Stimulated activated CD8-positive, alpha-beta memory T cell treated with anti-CD3 and anti-CD28 coated beads, Interleukin-4, amount 100 ng/mL, for 1 hour (primary cell): ENCODE measurements at regions not wholly inside any gene's neighbourhood (a gene's known extent, or its start where the extent isn't known, plus 50 kb on each side); places are given as distances from the start of the nearest gene placed in this dataset.
"Not testable (repeated sequence)": the region's sequence is repeated elsewhere in the genome, so short reads cannot be mapped to it uniquely, and the experiment has no call there.

Experiments
- DNase-seq, 2 donors: peaks; one replicate each; pipeline ENCODE4 v3.0.0-alpha.2; 2020; ENCODE audit warnings: low read depth in 2 of 2, low spot score in 1 of 2

GRCh38 chr5:158036983-158037595 is 178.1 kb upstream of the CLINT1 start:
- DNase-seq, result not testable (repeated sequence)

GRCh38 chr5:158034586-158034985 is 175.6 kb upstream of the CLINT1 start:
- not testable (repeated sequence) for DNase-seq

DNA sequence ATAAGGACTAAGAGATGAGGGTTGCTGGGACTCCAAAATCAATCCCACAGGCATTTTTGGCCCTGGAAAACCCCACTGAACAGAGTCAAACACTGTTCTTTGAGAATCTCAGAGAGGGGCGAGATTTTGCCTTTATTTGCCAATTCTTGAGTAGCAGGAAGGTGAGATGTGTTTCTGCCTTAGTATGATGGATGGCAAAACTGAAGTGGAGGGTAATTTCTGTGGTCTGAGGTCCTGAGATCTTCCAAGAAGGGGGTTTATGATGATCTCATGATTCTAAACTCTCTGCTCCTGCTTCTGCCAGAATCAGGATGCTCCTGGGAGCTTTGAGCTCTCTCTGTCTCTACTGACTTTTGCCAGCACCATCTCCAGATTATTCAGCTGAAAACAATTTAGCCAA is 174.8 kb upstream of the CLINT1 start:
- DNase-seq, result no peak

- no peak for DNase-seq
These were observed 174.1 kb upstream of the CLINT1 start for GRCh38 chr5:158033076-158033475.

- DNase-seq, result no peak
These were observed 173.3 kb upstream of the CLINT1 start for GRCh38 chr5:158032246-158032645.

DNA sequence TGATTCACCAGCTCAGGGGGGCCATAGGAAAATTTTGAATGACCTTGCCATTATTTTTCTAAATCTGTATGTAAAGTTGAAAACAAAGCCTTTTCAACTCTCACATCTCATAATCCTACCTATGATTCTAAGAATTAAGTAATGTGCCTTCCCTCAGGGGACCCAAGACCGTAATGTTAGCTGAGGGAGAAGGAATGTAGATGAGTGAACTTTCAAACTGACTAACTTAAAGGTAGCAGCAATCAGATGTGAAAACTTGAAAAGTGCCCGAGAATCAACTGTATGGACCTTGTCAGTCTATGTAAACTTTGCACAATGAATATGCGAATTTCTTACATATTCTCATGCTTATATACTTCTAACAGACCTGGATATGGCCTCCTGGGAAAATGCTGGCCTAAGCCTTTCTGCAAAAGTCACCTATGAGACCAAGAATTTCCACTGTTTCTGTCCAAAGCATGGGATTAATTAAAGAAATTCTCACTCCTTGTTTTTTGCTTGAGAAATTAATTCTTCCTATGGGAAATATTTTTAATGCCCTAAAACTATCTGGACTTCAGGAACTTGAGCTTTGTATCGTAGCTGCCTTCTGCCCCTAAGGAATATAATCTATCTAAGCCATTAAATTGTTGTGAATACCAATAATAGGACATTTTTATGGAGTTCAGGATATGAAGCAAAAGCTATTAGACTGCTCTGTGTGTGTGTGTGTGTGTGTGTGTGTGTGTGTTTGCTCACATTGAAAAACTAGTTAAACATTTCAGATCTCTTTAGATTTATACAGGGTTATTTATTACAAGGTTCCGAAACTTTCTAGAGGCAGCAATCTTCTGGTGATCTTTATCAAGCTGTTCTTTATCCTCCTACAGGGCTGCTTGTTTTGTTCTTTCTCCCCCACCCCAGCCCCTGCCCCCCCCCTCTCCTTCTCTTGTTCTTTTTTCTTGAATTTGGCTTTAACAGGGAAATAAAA is 169.1 kb upstream of the CLINT1 start:
- DNase-seq, result no peak

GRCh38 chr5:158026304-158027031 is 167.5 kb upstream of the CLINT1 start:
- DNase-seq, result no peak

DNA sequence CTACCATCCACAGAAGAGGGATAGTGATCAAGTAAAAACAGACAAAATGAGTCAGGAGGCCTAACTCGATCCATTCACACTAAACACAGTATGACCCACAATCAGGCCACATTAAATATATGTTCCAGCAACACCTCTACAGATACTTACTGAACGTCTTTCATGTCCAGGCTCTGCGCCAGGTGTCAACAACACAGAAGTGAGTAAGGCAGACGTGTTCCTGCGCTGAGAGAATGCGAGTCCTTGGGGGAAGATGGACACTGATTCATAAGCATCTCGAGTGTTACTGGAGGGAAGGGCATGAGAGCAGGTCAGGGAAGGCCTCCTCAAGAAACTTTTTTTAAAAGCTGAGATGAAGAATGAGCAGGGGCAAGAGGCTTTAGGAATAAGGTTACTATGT is 164.3 kb upstream of the CLINT1 start:
- DNase-seq, result no peak

DNA sequence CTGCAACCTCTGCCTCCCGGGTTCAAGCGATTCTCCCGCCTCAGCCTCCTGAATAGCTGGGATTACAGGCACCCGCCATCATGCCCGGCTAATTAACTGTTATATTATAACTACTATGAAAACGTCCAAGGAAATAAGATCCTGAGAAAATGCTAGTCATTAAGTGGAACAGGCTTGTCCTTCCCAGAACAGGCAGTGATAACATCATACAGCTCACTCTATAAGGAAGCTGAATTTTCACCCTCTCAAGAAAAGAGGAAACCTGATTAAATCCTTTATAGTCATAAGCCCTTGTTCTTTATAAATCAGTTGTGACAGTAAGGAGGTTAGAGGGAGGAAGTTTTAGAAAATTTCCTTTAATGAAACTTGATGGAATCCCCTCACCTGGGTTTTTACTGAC is 163.9 kb upstream of the CLINT1 start:
- DNase-seq, result no peak

- no peak for DNase-seq
These were observed 163.4 kb upstream of the CLINT1 start for GRCh38 chr5:158022393-158022792.

GRCh38 chr5:158020555-158021418 is 161.8 kb upstream of the CLINT1 start:
- DNase-seq, result no peak

DNA sequence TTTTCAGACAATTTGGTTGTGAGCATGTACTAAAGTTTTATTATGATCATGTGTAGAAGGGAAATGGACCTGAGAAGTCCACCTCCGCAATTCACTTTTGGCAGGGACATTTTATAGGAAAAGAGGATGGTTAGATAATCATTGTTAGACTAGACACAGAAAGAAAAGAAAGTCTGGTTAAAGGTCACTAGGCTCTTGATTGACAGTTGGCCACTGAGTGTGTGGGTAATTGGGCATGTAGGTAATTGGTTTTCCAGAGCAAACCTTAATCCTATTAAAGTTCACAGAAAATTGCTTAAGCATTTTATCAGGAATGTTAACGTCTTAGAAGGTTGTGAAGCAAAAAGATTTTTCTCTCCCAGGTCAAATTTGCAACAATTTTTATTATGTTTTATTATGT is 158.5 kb upstream of the CLINT1 start:
- no peak for DNase-seq

GRCh38 chr5:158014372-158014771 is 155.4 kb upstream of the CLINT1 start:
- no peak for DNase-seq

DNA sequence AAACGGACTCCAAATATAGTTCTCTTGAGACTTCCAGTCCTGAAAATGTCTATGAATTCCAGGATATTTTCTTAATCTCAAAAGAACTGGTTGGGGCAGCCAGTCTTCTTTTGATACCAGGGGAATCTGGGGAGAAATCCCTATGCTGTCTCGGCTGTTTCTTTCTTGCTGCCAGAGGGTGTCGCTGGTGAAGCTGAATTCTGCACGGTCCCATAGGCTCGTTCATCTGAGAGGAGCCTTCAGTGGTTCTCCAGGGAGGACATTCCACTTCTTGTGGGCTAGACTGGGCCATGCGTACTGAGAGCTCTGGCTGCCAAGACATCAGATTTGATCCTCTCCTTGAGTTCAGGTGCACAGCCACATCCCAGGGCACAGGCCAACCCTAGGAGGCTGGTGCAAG is 155.0 kb upstream of the CLINT1 start:
- DNase-seq, result no peak

GRCh38 chr5:158013303-158013702 is 154.4 kb upstream of the CLINT1 start:
- DNase-seq, result no peak

DNA sequence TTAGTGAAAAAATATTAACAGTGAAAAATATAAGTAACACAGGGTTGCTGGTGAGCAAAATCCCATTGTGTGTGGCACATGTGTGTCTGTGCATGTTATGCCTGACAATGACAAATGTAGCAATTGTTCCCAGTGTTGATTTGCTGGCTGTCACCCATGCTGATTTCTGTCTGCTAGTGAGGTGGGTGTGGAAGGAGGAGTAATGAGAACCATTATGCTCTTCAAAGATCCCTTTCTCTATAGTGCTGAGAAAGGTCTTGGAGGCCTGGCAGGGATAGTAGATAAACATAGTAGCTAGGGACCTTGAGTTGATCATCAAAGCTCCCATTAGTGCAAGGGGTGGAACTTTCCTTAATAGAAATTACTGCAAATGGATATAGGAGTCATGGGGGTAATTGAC is 152.5 kb upstream of the CLINT1 start:
- no peak for DNase-seq

GRCh38 chr5:158010831-158011230 is 151.9 kb upstream of the CLINT1 start:
- no peak for DNase-seq

- DNase-seq, result no peak
These were observed 148.4 kb upstream of the CLINT1 start for GRCh38 chr5:158007336-158007735.

GRCh38 chr5:157999696-158000095 is 140.8 kb upstream of the CLINT1 start:
- DNase-seq, result no peak

DNA sequence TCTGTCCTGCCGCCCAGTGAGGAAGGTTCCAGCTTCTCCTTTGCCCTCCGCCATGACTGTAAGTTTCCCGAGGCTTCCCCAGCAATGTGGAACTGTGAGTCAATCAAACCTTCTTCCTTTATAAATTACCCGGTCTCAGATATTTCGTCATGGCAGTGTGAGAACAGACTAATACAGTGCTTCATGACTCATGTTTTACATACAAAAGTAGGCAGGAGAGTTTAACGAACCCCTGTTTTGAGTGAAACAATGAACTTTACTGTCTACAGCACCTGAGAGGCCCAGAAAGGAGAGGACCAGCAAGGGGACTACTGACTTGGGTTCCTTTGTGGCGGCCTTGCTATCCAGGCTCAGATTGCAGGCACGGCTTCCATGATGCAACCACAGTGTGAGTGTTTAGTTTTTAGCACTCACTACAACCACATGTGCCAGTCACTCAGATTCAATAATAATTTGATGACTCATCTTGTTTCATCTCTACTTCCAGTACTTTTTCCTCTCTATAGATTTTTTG is 139.1 kb upstream of the CLINT1 start:
- DNase-seq, result no peak
